Neural progenitor cell (in vitro differentiated cells): ENCODE measurements at regions not wholly inside any gene's neighbourhood (a gene's known extent, or its start where the extent isn't known, plus 50 kb on each side); places are given as distances from the start of the nearest gene placed in this dataset.

Experiments
- EZH2 ChIP-seq: fragments of 200-600 bp; sonication (generic); IDR thresholded peaks from 2 replicates; pipeline ENCODE4 v1.6.1; 2017; ENCODE audit warnings: antibody characterized with exemption, mild to moderate bottlenecking, moderate library complexity
- EZH2phosphoT487 ChIP-seq: fragments of 200-600 bp; sonication (generic); IDR thresholded peaks from 2 replicates; pipeline ENCODE4 v1.6.1; 2017; ENCODE audit warnings: antibody characterized with exemption
- TF ChIP-seq, protein P1 (sequence below): fragments of 200-600 bp; sonication (generic); IDR thresholded peaks from 2 replicates; pipeline ENCODE4 v1.5.1; 2017; ENCODE audit warnings: antibody characterized with exemption, mild to moderate bottlenecking

DNA sequence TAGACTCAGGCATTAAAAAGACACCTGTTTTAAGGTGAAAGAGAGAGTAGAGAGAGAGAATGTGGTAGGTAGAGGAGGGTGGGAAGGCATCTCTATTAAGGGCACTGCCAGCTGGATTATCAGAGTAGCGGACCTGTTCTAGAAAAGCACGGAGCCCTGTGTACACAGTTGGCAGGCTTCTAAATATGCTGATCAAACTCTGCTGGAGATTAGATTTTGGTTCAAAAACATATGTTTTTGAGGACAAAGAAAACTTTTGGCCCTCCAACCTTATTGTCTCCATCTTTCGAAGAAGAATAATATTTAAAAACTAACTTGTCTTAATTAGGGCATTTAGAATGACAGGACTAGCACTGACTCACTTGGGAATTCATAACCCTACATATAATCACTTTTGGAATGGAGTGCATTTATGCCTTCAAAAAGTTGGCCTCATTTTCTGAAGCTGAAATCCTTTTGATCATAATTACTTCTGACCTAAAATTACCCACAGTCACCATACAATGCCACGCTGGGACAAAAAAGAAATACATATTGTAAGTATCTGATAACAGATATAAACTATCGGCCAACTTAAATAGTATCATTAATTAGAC is 254.6 kb downstream of the MEIS1 start:
- TF ChIP-seq, protein P1, sequence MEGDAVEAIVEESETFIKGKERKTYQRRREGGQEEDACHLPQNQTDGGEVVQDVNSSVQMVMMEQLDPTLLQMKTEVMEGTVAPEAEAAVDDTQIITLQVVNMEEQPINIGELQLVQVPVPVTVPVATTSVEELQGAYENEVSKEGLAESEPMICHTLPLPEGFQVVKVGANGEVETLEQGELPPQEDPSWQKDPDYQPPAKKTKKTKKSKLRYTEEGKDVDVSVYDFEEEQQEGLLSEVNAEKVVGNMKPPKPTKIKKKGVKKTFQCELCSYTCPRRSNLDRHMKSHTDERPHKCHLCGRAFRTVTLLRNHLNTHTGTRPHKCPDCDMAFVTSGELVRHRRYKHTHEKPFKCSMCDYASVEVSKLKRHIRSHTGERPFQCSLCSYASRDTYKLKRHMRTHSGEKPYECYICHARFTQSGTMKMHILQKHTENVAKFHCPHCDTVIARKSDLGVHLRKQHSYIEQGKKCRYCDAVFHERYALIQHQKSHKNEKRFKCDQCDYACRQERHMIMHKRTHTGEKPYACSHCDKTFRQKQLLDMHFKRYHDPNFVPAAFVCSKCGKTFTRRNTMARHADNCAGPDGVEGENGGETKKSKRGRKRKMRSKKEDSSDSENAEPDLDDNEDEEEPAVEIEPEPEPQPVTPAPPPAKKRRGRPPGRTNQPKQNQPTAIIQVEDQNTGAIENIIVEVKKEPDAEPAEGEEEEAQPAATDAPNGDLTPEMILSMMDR: no peak
- TF ChIP-seq EZH2: no peak
- no peak for TF ChIP-seq EZH2phosphoT487
